MM.1S (cell line): ENCODE measurements at regions not wholly inside any gene's neighbourhood (a gene's known extent, or its start where the extent isn't known, plus 50 kb on each side); places are given as distances from the start of the nearest gene placed in this dataset.

Experiments used
- EZH2phosphoT487 ChIP-seq: fragments of 300-600 bp; sonication (generic); IDR thresholded peaks from 2 replicates; pipeline ENCODE4 v1.6.1; 2018; ENCODE audit warnings: antibody characterized with exemption, low read length
- TF ChIP-seq, protein P1 (sequence below): fragments of 300-600 bp; sonication (generic); IDR thresholded peaks from 2 replicates; pipeline ENCODE4 v1.5.1; 2016; ENCODE audit warnings: antibody characterized with exemption, low read length, mixed read lengths

DNA sequence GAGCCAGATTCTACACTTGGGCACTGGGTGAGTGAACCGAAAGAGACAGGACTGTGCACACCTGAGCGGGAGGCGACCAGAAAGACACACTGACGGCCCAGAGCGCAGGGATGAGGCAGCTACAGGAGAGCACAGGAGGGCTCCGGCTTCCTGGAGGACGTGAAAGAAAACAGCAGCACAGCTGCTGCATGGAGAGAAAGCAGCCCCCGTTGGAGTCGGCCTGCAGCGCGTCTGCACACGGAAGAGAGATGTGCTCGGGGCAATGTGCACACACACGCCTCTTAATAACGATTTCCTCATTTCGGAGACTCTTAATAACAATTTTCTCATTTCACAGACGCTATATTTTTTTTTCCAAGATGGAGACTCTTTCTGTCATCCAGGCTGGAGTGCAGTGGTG is 160.4 kb downstream of the CTTN start:
- TF ChIP-seq, protein P1, sequence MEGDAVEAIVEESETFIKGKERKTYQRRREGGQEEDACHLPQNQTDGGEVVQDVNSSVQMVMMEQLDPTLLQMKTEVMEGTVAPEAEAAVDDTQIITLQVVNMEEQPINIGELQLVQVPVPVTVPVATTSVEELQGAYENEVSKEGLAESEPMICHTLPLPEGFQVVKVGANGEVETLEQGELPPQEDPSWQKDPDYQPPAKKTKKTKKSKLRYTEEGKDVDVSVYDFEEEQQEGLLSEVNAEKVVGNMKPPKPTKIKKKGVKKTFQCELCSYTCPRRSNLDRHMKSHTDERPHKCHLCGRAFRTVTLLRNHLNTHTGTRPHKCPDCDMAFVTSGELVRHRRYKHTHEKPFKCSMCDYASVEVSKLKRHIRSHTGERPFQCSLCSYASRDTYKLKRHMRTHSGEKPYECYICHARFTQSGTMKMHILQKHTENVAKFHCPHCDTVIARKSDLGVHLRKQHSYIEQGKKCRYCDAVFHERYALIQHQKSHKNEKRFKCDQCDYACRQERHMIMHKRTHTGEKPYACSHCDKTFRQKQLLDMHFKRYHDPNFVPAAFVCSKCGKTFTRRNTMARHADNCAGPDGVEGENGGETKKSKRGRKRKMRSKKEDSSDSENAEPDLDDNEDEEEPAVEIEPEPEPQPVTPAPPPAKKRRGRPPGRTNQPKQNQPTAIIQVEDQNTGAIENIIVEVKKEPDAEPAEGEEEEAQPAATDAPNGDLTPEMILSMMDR = no peak
- TF ChIP-seq EZH2phosphoT487 = no peak
